ENCODE measurements at regions not wholly inside any gene's neighbourhood (a gene's known extent, or its start where the extent isn't known, plus 50 kb on each side); places are given as distances from the start of the nearest gene placed in this dataset.

DNA sequence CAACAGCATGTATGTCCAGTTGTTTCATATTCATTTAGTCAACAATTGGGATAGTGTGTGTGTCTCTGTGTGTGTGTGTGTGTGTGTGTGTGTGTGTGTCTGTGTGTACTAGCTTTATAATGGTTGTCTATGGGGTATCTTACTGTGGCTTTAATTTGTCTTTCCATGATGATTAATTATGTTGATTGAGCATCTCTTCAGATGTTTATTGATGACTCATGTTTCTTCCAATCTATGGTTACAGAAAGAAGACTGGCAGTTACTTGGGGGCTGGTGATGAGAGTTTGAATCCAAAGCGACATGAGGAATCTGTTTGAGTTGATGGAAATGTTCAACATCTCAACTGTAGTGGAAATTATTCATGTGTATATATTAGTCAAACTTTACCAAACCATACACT lies 440.1 kb downstream of the ZNF385D start:
- TF ChIP-seq ZFP36 (IDR thresholded peaks at IDR 0.05; ENCODE audit: borderline replicate concordance, partially characterized antibody) (no peak), CTCF (IDR thresholded peaks at IDR 0.05) (no peak), POLR2A (IDR thresholded peaks at IDR 0.05; ENCODE audit: low read length) (no peak), RAD21 (conservative IDR thresholded peaks at IDR 0.05 in 1 of 2, IDR thresholded peaks at IDR 0.05 in 1 of 2) (no peak), JUNB (IDR thresholded peaks at IDR 0.05) (no peak), CBX8 (IDR thresholded peaks at IDR 0.05) (no peak), KDM5A (IDR thresholded peaks at IDR 0.05) (no peak), MYC (IDR thresholded peaks at IDR 0.05; ENCODE audit: borderline replicate concordance, low read length) (no peak), BHLHE40 (IDR thresholded peaks at IDR 0.05; ENCODE audit: low read depth, low read length) (no peak), CBX2 (IDR thresholded peaks at IDR 0.05; ENCODE audit: borderline replicate concordance, low read depth) (no peak)
- TF ChIP-seq, protein P1, sequence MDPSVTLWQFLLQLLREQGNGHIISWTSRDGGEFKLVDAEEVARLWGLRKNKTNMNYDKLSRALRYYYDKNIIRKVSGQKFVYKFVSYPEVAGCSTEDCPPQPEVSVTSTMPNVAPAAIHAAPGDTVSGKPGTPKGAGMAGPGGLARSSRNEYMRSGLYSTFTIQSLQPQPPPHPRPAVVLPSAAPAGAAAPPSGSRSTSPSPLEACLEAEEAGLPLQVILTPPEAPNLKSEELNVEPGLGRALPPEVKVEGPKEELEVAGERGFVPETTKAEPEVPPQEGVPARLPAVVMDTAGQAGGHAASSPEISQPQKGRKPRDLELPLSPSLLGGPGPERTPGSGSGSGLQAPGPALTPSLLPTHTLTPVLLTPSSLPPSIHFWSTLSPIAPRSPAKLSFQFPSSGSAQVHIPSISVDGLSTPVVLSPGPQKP (IDR thresholded peaks at IDR 0.05; ENCODE audit: low read depth, low read length) = no peak

All from A549 (cell line).